ENCODE measurements at regions not wholly inside any gene's neighbourhood (a gene's known extent, or its start where the extent isn't known, plus 50 kb on each side); places are given as distances from the start of the nearest gene placed in this dataset.

DNA sequence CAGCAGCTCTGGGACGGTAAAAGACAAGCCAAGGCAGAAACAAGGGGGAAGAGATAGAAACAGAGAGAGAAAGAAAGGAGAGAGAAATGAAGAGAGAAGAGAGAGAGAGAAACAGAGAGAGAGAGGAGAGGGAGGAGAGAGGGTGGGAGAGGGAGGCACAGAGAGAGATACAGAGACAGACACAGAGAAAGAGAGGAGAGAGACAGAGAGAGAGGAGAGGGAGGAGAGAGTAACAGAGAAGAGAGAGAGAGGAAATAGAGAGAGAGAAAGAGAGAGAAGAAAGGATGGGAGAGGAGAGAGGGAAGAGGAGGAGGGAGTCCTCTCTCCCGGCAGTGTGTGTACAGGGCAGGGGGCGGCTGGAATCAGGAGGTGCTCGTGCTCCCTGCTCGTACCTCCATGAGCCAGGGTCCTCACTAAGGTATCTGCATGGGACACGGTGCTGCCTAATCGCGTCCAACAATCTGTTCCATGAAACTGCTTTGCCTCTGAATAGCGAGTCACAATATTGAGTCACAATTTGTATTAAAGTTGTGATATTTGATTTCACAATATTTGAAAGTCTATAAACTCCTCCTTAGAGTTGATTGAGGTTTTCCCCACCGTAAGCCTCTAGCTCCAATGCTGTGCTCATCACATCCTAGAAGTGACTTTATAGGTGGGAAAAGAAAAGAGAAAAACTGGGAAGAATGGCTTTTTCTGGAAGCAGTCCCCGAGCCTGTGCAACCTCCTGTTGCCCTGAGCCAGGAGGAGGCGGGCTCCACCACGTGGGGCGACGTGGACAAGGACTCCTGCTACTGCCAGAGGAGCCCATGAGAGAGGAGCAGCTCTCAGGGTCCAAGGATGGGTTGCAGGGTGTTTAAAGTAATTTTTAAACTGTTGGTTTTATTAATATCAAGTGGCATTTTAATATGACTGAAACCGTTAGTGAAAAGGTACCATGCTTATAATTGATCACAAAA lies 81.7 kb upstream of the ARHGEF7 start:
- H3K9me3 ChIP-seq (ENCODE audit: control insufficient read depth in 4 of 4, insufficient read depth in 3 of 4, low read length in 3 of 4), result peaks cover 0 to 5% (median 0%) of the 10 kb centered on the region in 4 donors
- TF ChIP-seq, protein P1, sequence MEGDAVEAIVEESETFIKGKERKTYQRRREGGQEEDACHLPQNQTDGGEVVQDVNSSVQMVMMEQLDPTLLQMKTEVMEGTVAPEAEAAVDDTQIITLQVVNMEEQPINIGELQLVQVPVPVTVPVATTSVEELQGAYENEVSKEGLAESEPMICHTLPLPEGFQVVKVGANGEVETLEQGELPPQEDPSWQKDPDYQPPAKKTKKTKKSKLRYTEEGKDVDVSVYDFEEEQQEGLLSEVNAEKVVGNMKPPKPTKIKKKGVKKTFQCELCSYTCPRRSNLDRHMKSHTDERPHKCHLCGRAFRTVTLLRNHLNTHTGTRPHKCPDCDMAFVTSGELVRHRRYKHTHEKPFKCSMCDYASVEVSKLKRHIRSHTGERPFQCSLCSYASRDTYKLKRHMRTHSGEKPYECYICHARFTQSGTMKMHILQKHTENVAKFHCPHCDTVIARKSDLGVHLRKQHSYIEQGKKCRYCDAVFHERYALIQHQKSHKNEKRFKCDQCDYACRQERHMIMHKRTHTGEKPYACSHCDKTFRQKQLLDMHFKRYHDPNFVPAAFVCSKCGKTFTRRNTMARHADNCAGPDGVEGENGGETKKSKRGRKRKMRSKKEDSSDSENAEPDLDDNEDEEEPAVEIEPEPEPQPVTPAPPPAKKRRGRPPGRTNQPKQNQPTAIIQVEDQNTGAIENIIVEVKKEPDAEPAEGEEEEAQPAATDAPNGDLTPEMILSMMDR (IDR thresholded peaks at IDR 0.05; ENCODE audit: control extremely low read depth, extremely low read depth), result no peak
- DNase-seq (no peak), ATAC-seq (ENCODE audit: insufficient read depth, low FRiP score) (no peak)
- WGBS, 2 donors, result 71 to 77% methylated on average over 16 of the region's 16 CpGs
- H3K36me3 ChIP-seq (ENCODE audit: control insufficient read depth in 4 of 4, insufficient read depth in 4 of 4, low read length in 4 of 4), result no peaks in the 10 kb centered on the region
- no peak overlapping the region for H3K27ac ChIP-seq (ENCODE audit: low read depth in 1 of 2, low read length in 1 of 2)
- no peak overlapping the region for H3K4me3 ChIP-seq
- no peak overlapping the region for H3K9ac ChIP-seq (ENCODE audit: insufficient read depth in 1 of 2, low read length in 2 of 2)
- peaks cover 0 to 5% (median 0%) of the 10 kb centered on the region in 3 donors for H3K27me3 ChIP-seq (ENCODE audit: control insufficient read depth in 3 of 3, insufficient read depth in 3 of 3, low read length in 2 of 3)
- no peaks in the 10 kb centered on the region for H3K4me1 ChIP-seq (ENCODE audit: control insufficient read depth in 5 of 5, insufficient read depth in 5 of 5, low read length in 5 of 5)

- peaks cover 0 to 5% (median 0%) of the 10 kb centered on the region in 3 donors for H3K27me3 ChIP-seq (ENCODE audit: control insufficient read depth in 3 of 3, insufficient read depth in 3 of 3, low read length in 2 of 3)
- peaks cover 0 to 5% (median 0%) of the 10 kb centered on the region in 4 donors for H3K9me3 ChIP-seq (ENCODE audit: control insufficient read depth in 4 of 4, insufficient read depth in 3 of 4, low read length in 3 of 4)
- no peak overlapping the region for H3K4me3 ChIP-seq
- no peaks in the 10 kb centered on the region for H3K4me1 ChIP-seq (ENCODE audit: control insufficient read depth in 5 of 5, insufficient read depth in 5 of 5, low read length in 5 of 5)
- ATAC-seq (ENCODE audit: insufficient read depth, low FRiP score) (no peak), DNase-seq (no peak)
- no peak overlapping the region for H3K27ac ChIP-seq (ENCODE audit: low read depth in 1 of 2, low read length in 1 of 2)
- no peak overlapping the region for H3K9ac ChIP-seq (ENCODE audit: insufficient read depth in 1 of 2, low read length in 2 of 2)
- H3K36me3 ChIP-seq (ENCODE audit: control insufficient read depth in 4 of 4, insufficient read depth in 4 of 4, low read length in 4 of 4), result no peaks in the 10 kb centered on the region
- WGBS, 2 donors, result 83 to 90% methylated on average over 8 of the region's 8 CpGs
- TF ChIP-seq, protein P1 (IDR thresholded peaks at IDR 0.05; ENCODE audit: control extremely low read depth, extremely low read depth), result no peak
Measured at GRCh38 chr13:111031531-111031961, 83.6 kb upstream of the ARHGEF7 start.

GRCh38 chr13:111029957-111030609 lies 85.0 kb upstream of the ARHGEF7 start:
- no peaks in the 10 kb centered on the region for H3K4me1 ChIP-seq (ENCODE audit: control insufficient read depth in 5 of 5, insufficient read depth in 5 of 5, low read length in 5 of 5)
- H3K9me3 ChIP-seq (ENCODE audit: control insufficient read depth in 4 of 4, insufficient read depth in 3 of 4, low read length in 3 of 4), result peaks cover 0 to 5% (median 0%) of the 10 kb centered on the region in 4 donors
- H3K9ac ChIP-seq (ENCODE audit: insufficient read depth in 1 of 2, low read length in 2 of 2), result no peak overlapping the region
- ATAC-seq (ENCODE audit: insufficient read depth, low FRiP score) (no peak), DNase-seq (no peak)
- H3K27me3 ChIP-seq (ENCODE audit: control insufficient read depth in 3 of 3, insufficient read depth in 3 of 3, low read length in 2 of 3), result no peaks in the 10 kb centered on the region
- H3K4me3 ChIP-seq, result no peak overlapping the region
- H3K36me3 ChIP-seq (ENCODE audit: control insufficient read depth in 4 of 4, insufficient read depth in 4 of 4, low read length in 4 of 4), result no peaks in the 10 kb centered on the region
- no peak overlapping the region for H3K27ac ChIP-seq (ENCODE audit: low read depth in 1 of 2, low read length in 1 of 2)
- 93 to 95% methylated on average over 29 of the region's 29 CpGs for WGBS, 2 donors
- TF ChIP-seq, protein P1 (IDR thresholded peaks at IDR 0.05; ENCODE audit: control extremely low read depth, extremely low read depth), result no peak

Measured in lung (tissue), 11 donors.